ENCODE measurements at regions not wholly inside any gene's neighbourhood (a gene's known extent, or its start where the extent isn't known, plus 50 kb on each side); places are given as distances from the start of the nearest gene placed in this dataset.

- H3K9ac ChIP-seq (ENCODE audit: low read length) = no peak overlapping the region
- H3K36me3 ChIP-seq (replicated peaks; ENCODE audit: low read depth, low read length) = no peaks in the 10 kb centered on the region
- no peak overlapping the region for H3K27ac ChIP-seq (ENCODE audit: low read length)
- no peak overlapping the region for H3K4me3 ChIP-seq (ENCODE audit: low read length)
- H3K79me2 ChIP-seq (ENCODE audit: low read length) = no peaks in the 10 kb centered on the region
- no peaks in the 10 kb centered on the region for H4K20me1 ChIP-seq (ENCODE audit: insufficient read depth, low read length)
- no peak overlapping the region for H2AFZ ChIP-seq (ENCODE audit: low read depth, low read length)
- H3K4me1 ChIP-seq (ENCODE audit: low read length) = no peaks in the 10 kb centered on the region
- no peak overlapping the region for H3K4me2 ChIP-seq (ENCODE audit: low read length)
- H3K27me3 ChIP-seq (ENCODE audit: low read depth, low read length) = no peaks in the 10 kb centered on the region
- no peaks in the 10 kb centered on the region for H3K9me3 ChIP-seq (ENCODE audit: insufficient read depth, low read length)
- TF ChIP-seq CTCF (IDR thresholded peaks at IDR 0.05; ENCODE audit: low read depth, low read length) = no peak
- TF ChIP-seq EZH2phosphoT487 (IDR thresholded peaks at IDR 0.05; ENCODE audit: low read depth) = no peak
These were observed 462.8 kb downstream of the NTRK3 start for GRCh38 chr15:87793725-87794124.

GRCh38 chr15:87792250-87793040 is 464.1 kb downstream of the NTRK3 start:
- Histone ChIP-seq H3K9me3 (ENCODE audit: insufficient read depth, low read length) (no peaks in the 10 kb centered on the region), H3K27ac (ENCODE audit: low read length) (no peak overlapping the region), H3K9ac (ENCODE audit: low read length) (no peak overlapping the region), H3K27me3 (ENCODE audit: low read depth, low read length) (no peaks in the 10 kb centered on the region), H3K4me3 (ENCODE audit: low read length) (no peak overlapping the region), H2AFZ (ENCODE audit: low read depth, low read length) (no peak overlapping the region), H3K79me2 (ENCODE audit: low read length) (no peaks in the 10 kb centered on the region), H3K36me3 (replicated peaks; ENCODE audit: low read depth, low read length) (no peaks in the 10 kb centered on the region), H4K20me1 (ENCODE audit: insufficient read depth, low read length) (no peaks in the 10 kb centered on the region), H3K4me2 (ENCODE audit: low read length) (no peak overlapping the region), H3K4me1 (ENCODE audit: low read length) (no peaks in the 10 kb centered on the region)
- no peak for TF ChIP-seq CTCF (IDR thresholded peaks at IDR 0.05; ENCODE audit: low read depth, low read length)
- no peak for TF ChIP-seq EZH2phosphoT487 (IDR thresholded peaks at IDR 0.05; ENCODE audit: low read depth)

DNA sequence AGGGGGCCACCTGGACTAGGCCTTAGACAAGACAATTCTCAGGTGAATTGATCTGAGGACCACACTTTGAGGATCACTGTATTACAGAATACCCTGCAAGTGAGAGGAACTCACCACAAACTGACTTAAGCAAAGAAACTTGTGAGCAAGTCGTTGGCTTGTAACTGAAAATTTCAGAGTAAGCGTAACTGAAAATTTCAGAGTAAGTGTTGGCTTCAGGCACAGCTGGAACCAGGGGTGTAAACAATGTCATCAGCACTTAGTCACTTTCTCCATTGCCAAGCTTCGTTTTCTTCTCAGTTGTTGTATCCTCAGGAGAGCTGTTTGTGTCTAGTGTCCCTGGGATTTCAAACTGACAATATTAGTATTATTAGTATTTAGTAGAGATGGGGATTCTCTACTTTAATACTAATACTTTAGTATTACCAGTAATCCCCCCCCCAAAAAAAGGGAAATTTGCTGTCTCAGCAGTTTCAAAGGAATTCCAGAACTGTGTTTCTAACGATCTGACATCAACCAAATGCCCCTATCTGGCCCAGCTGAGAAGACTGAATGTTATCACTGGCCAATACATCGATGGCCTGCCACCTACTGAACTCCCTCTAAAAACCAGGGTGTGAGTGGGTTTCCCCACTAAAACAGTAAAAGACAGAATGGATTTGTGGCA is 474.4 kb downstream of the NTRK3 start:
- H3K79me2 ChIP-seq (ENCODE audit: low read length) = no peaks in the 10 kb centered on the region
- no peaks in the 10 kb centered on the region for H3K4me1 ChIP-seq (ENCODE audit: low read length)
- H3K9ac ChIP-seq (ENCODE audit: low read length) = no peak overlapping the region
- H3K9me3 ChIP-seq (ENCODE audit: insufficient read depth, low read length) = no peaks in the 10 kb centered on the region
- H3K4me2 ChIP-seq (ENCODE audit: low read length) = no peak overlapping the region
- no peaks in the 10 kb centered on the region for H4K20me1 ChIP-seq (ENCODE audit: insufficient read depth, low read length)
- H3K27me3 ChIP-seq (ENCODE audit: low read depth, low read length) = no peaks in the 10 kb centered on the region
- no peak overlapping the region for H3K4me3 ChIP-seq (ENCODE audit: low read length)
- TF ChIP-seq CTCF (IDR thresholded peaks at IDR 0.05; ENCODE audit: low read depth, low read length) = no peak
- no peak for TF ChIP-seq EZH2phosphoT487 (IDR thresholded peaks at IDR 0.05; ENCODE audit: low read depth)
- H3K27ac ChIP-seq (ENCODE audit: low read length) = no peak overlapping the region
- H3K36me3 ChIP-seq (replicated peaks; ENCODE audit: low read depth, low read length) = no peaks in the 10 kb centered on the region
- no peak overlapping the region for H2AFZ ChIP-seq (ENCODE audit: low read depth, low read length)

- Histone ChIP-seq H3K9ac (ENCODE audit: low read length) (no peak overlapping the region), H3K4me1 (ENCODE audit: low read length) (no peaks in the 10 kb centered on the region), H3K36me3 (replicated peaks; ENCODE audit: low read depth, low read length) (no peaks in the 10 kb centered on the region), H3K79me2 (ENCODE audit: low read length) (no peaks in the 10 kb centered on the region), H3K27ac (ENCODE audit: low read length) (no peak overlapping the region), H2AFZ (ENCODE audit: low read depth, low read length) (no peak overlapping the region), H3K4me2 (ENCODE audit: low read length) (no peak overlapping the region), H4K20me1 (ENCODE audit: insufficient read depth, low read length) (no peaks in the 10 kb centered on the region), H3K27me3 (ENCODE audit: low read depth, low read length) (no peaks in the 10 kb centered on the region), H3K9me3 (ENCODE audit: insufficient read depth, low read length) (no peaks in the 10 kb centered on the region), H3K4me3 (ENCODE audit: low read length) (no peak overlapping the region)
- no peak for TF ChIP-seq EZH2phosphoT487 (IDR thresholded peaks at IDR 0.05; ENCODE audit: low read depth)
- TF ChIP-seq CTCF (IDR thresholded peaks at IDR 0.05; ENCODE audit: low read depth, low read length) = no peak
These were observed 476.8 kb downstream of the NTRK3 start for GRCh38 chr15:87779746-87780145.
